GM19239 (cell line): ENCODE measurements at regions not wholly inside any gene's neighbourhood (a gene's known extent, or its start where the extent isn't known, plus 50 kb on each side); places are given as distances from the start of the nearest gene placed in this dataset.
"Not testable (repeated sequence)": the region's sequence is repeated elsewhere in the genome, so short reads cannot be mapped to it uniquely, and the experiment has no call there.

Experiments
- DNase-seq: peaks from one replicate; pipeline ENCODE4 v3.0.0; 2011; ENCODE audit warnings: low spot score; ENCODE audit not compliant: insufficient read length
- FAIRE-seq: peaks from 2 replicates; lab custom pipeline; 2011; peaks lifted over from hg19 to GRCh38; lab: Jason Lieb, UNC

GRCh38 chr10:55203874-55204273 is 402.8 kb upstream of the PCDH15 start:
- no peak for DNase-seq
- FAIRE-seq: no peak

- DNase-seq (no peak), FAIRE-seq (no peak)
These were observed 402.3 kb upstream of the PCDH15 start for GRCh38 chr10:55203319-55203718.

- FAIRE-seq: no peak
- DNase-seq: no peak
These were observed 399.0 kb upstream of the PCDH15 start for GRCh38 chr10:55200020-55200419.

- DNase-seq (no peak), FAIRE-seq (no peak)
These were observed 390.3 kb upstream of the PCDH15 start for GRCh38 chr10:55191236-55191860.

GRCh38 chr10:55183993-55184392 is 383.0 kb upstream of the PCDH15 start:
- DNase-seq: no peak
- no peak for FAIRE-seq

GRCh38 chr10:55180357-55180756 is 379.3 kb upstream of the PCDH15 start:
- no peak for DNase-seq
- FAIRE-seq: no peak

- FAIRE-seq: no peak
- no peak for DNase-seq
These were observed 373.4 kb upstream of the PCDH15 start for GRCh38 chr10:55174419-55174818.

GRCh38 chr10:55169493-55169892 is 368.5 kb upstream of the PCDH15 start:
- no peak for FAIRE-seq
- DNase-seq: no peak

GRCh38 chr10:55168343-55168742 is 367.3 kb upstream of the PCDH15 start:
- FAIRE-seq: no peak

GRCh38 chr10:55163388-55163979 is 362.5 kb upstream of the PCDH15 start:
- DNase-seq: no peak
- no peak for FAIRE-seq

More at GRCh38 chr10:55168343-55168742, 367.3 kb upstream of the PCDH15 start:
- no peak for DNase-seq

GRCh38 chr10:55162321-55162720 is 361.3 kb upstream of the PCDH15 start:
- not testable (repeated sequence) for FAIRE-seq, DNase-seq

- no peak for FAIRE-seq
- DNase-seq: no peak
These were observed 359.7 kb upstream of the PCDH15 start for GRCh38 chr10:55160655-55161283.

- FAIRE-seq (no peak), DNase-seq (no peak)
These were observed 357.6 kb upstream of the PCDH15 start for GRCh38 chr10:55158633-55159032.

- no peak for DNase-seq
- no peak for FAIRE-seq
These were observed 345.0 kb upstream of the PCDH15 start for GRCh38 chr10:55146032-55146431.

GRCh38 chr10:55144001-55144400 is 343.0 kb upstream of the PCDH15 start:
- FAIRE-seq: no peak
- no peak for DNase-seq

GRCh38 chr10:55141892-55142291 is 340.9 kb upstream of the PCDH15 start:
- DNase-seq: no peak
- FAIRE-seq: no peak

GRCh38 chr10:55137063-55137462 is 336.0 kb upstream of the PCDH15 start:
- FAIRE-seq: no peak
- no peak for DNase-seq

GRCh38 chr10:55104738-55105137 is 303.7 kb upstream of the PCDH15 start:
- FAIRE-seq: no peak
- no peak for DNase-seq

GRCh38 chr10:55098452-55098851 is 297.4 kb upstream of the PCDH15 start:
- FAIRE-seq (no peak), DNase-seq (no peak)

GRCh38 chr10:55091691-55092328 is 290.8 kb upstream of the PCDH15 start:
- DNase-seq (no peak), FAIRE-seq (no peak)

GRCh38 chr10:55078121-55078520 is 277.1 kb upstream of the PCDH15 start:
- FAIRE-seq: no peak
- no peak for DNase-seq
